NCI-H524 (cell line): ENCODE measurements at regions not wholly inside any gene's neighbourhood (a gene's known extent, or its start where the extent isn't known, plus 50 kb on each side); places are given as distances from the start of the nearest gene placed in this dataset.
"Not testable (repeated sequence)": the region's sequence is repeated elsewhere in the genome, so short reads cannot be mapped to it uniquely, and the experiment has no call there.

Source experiments
- DNase-seq, 2 experiments: peaks; one replicate each; lab custom pipeline; 2025; lab: John Stamatoyannopoulos, UW

DNA sequence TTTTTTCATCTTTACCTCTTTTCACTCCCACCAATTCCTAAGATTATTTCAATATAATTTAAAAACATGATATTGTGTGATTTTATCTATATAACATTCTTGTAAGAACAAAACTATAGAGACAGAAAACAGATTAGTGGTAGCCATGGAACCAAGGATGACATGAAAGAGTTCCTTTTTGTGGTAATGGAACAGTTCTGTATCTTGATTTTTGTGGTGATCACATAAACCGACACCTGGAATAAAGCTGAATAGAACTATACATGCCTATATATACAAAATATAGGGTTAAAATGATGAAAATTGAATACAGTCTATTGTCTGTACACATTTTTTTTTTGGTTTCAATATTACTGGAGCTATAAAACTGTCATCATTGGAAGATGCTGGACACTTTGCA is 945.4 kb downstream of the SI start:
- no peak for DNase-seq

DNA sequence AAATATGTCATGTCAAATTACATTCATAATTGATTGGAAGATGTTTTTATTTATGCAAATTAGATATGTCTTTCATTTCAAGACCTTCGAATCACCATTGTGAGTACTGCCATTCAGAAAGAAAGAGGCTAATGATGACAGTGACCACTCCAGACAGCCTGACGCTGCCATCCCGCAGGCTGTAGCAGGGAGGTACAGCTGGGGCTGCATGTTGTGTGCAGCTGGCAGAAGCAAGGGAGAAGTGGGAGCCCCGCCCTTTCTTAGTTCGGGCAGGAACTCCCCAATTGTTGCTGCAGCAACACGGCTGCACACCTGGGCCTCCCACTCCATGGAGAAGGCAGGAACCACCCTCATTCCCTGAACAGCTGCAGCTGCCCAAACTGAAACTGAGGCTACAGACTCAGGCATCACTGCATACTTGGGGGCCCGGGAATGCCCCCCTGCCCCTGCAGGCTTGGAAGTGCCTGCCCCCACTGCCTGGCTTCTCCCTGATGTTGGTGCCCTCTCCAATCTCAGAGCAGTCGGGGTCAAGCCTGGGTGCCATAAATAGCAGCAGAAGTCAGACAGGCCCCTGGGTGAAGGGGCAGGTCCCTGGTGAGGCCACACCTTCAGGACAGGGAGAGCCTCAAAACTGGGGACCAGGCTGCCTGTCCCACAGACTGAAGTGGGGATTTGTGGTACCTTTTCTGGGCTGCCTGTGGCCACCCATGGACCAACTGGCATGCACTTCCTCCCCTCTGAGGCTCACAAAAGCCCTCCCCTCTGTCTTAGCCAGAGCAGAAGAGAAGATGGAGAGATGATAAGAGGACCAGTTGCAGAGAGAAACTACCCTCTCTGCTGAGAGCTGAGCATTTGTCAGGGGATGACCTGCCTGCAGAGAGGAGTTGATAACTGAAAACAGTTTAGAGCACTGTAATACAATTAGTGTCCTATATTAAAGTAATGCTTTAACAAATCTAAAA is 964.6 kb downstream of the SI start:
- DNase-seq: no peak

DNA sequence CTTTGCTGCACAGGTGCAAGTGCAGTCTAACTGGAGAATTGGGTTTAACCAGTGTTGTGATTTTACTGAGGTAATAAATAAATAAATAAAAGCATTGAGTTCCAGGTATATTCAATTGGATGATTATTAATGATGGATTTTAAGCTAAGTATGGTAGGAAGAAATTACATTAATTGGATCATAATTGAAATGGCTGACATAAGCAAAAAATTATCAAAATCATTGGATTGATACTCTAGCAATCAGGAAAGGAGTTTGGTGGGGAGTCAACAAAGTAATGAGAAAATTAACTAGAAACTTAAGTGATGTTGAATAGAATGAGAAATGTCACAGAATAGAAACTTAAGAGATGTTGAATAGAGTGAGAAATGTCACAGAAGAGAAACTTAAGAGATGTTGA is 981.9 kb downstream of the SI start:
- DNase-seq: no peak

DNA sequence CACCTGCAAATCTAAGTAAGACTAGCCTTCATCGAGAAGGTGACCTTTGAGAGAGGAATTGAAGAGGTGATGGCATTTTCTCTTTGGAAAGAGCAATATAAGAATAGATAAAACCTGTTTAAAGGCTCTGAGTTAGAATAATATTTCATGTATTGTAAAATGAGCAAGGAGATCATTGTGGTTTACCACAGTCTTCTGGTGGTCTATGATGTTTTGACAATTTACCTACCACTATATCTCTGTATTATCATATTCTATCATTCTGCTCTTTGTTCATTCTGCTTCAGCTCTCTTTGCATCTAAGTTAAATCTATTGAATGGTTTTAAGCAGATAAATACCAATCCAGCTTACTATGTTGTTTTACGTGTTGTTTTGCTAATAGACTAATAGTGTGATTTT is 982.3 kb downstream of the SI start:
- DNase-seq: no peak

GRCh38 chr3:164095279-164095678 is 983.0 kb downstream of the SI start:
- peak in 1 of 2 experiments; percentile 28 for DNase-seq

DNA sequence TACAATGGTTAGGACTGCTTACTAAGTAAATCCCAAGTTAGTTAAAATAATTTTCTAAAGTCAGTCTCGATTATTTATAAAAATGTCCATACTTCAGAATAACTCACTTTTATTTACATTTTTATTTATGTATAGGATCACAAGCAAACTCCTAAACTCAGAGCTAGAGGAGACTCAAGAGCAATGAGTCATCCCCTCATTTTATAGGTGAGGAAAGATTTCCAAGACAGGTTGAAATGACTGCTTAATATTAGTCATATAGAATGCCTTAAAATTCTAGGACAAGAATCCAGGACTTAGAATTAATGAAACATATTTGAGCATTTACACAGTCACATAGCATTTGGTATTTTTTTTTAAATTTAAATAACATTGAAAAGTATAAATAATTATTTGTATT is 983.8 kb downstream of the SI start:
- DNase-seq: no peak

GRCh38 chr3:164080208-164080607 is 998.1 kb downstream of the SI start:
- no peak for DNase-seq

DNA sequence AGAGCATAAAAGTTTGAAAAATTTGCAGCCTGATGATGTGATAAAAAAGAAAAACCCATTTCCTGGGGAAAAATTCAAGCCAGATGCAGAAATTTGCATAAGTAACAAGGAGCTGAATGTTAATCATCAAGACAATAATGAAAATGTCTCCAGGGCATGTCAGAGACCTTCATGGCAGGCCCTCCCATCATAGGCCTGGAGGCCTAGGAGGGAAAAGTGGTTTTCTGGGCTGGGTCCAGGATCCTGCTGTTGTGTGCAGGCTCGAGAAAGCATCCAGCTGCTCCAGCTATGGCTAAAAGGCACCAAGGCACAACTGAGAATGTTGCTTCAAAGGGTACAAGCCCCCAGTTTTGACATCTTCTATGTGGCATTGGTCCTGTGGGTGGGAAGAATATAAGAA is 1014.0 kb downstream of the SI start:
- no peak for DNase-seq

DNA sequence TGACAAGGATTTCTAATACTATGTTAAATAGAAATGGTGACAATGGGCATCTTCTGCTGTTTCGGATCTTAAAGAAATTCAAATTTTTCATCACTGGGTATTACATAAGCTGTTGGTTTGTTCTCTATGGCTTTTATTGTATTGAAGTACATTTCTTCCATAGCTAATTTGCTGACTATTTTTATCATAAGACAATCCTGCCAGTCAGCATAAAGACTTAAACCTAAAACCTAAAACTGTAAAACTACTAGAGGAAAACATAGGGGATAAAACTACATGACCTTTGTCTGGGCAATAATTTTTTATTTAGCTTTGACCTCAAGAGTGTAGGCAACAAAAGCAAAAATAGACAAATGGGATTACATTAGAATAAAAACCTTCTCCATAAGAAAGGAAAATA is 1017.4 kb downstream of the SI start:
- no peak for DNase-seq

GRCh38 chr3:164049847-164050246 is 1028.4 kb downstream of the SI start:
- no peak for DNase-seq

DNA sequence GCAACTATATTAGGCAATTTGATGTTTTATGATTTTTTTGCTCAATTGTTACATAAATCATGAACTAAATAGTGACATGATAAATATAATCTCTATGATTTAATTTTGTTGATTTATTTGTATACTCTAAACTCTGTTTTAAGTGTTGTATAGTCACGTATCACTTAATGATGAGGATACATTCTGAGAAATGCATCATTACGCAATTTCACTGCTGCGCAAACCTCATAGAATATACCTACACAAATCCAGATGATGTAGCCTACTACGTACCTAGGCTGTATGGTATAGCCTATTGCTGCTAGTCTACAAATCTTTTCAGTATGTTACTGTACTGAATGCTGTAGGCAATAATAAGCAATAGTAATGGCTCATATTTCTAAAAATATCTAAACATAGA is 1029.8 kb downstream of the SI start:
- no peak for DNase-seq

DNA sequence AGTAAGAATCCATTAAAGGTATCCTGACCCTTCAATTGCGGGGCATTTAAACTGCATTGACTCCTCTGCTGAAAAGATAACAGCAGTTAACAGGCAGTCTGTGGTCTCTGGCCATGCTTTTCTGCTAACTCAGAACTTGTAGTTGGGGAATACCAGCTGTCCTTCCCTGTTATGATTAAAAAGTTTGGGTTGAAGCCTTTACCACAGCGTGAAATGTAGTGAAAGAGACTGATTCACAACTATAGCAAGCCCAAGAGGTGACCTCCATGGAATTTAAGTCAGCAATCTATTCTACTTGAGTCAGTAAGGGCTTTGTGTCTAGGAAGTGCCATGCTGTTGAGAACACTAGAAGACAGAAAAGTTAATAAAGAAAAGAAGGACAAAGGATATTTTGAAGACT is 1037.3 kb downstream of the SI start:
- no peak for DNase-seq

GRCh38 chr3:164030194-164030593 is 1048.1 kb downstream of the SI start:
- no peak for DNase-seq

- no peak for DNase-seq
These were observed 1053.5 kb downstream of the SI start for GRCh38 chr3:164024786-164025185.

- no peak for DNase-seq
These were observed 1054.8 kb downstream of the SI start for GRCh38 chr3:164023480-164023879.

- no peak for DNase-seq
These were observed 1059.8 kb downstream of the SI start for GRCh38 chr3:164018500-164018899.

DNA sequence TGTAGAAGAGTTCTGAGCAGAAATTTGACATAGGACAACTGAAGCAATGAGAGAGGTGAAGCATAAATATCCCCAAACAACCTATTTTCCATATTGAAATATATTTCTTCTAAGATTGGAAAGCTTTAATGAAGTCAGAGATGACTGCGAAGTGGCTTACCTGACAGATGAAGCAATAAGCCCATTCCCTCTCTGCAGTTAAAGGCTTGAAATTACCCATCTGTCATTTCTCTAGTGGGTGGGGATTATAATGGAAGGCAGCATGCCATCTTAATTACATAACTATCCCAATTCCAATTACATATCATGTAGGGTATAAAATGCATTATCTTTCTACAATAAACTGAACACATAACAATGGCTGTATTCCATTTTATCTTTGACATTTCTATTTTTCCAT is 1070.5 kb downstream of the SI start:
- DNase-seq: peak; percentile 71 to 90

GRCh38 chr3:164004205-164004604 is 1074.1 kb downstream of the SI start:
- no peak for DNase-seq

- not testable (repeated sequence) for DNase-seq
These were observed 1075.3 kb downstream of the SI start for GRCh38 chr3:164003016-164003415.

DNA sequence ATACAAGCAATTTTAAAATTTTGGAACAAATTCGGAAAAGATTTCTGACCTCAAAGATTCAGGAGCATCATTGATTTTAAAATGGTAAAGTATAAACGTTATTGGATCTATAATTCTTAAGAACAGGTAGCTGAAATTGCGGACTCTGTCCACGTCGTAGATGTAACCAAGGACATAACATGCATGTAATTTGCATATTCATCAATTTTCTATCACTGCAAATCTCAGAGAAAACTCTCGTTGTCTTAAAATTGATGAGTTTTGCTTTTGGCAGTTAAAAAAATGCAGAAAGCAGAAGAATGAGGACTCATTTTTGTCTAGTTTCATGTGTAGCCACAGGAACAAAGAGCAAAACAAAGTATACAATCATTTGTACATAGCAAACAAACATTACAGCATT is 1094.4 kb downstream of the SI start:
- no peak for DNase-seq

DNA sequence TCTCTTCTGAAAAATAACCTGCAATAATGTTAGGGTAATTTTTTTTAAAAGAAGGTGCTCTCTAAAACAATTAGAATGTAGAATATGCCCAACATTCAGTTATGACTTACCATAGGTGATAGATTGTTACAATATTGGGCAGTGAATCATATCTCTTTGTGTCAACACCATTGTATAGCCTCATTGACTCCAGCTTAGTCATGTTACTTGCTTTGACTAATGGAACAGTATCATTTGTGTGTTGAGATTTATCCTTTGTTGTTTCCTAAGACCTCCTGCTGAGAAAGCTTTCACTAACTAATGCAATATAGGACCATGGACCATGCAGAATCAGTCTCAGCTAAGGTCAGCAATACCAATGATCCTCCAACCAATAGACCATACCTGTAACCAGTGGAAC is 1106.4 kb downstream of the SI start:
- no peak for DNase-seq

DNA sequence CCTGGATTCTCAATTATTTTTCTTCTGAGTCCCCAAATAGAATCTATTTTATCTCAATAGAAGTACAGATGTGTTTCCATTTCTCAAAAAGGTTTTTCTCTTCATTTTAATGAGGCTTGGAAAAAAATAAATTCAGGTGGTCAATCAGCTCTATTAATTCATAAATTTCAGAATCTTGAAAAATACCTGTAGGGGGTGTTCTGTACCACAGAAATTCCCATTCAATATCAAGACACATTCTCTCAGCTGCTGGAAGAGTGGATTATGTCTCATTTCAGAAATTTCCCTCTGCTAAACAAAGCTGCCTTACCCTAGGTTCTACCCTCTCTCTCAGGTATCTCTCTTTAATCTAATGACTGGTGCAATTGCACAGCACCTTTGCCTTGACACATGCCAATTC is 1121.2 kb downstream of the SI start:
- DNase-seq: peak in 1 of 2 experiments; percentile 39

GRCh38 chr3:163953526-163953925 is 1124.8 kb downstream of the SI start:
- DNase-seq: peak in 1 of 2 experiments; percentile 16

DNA sequence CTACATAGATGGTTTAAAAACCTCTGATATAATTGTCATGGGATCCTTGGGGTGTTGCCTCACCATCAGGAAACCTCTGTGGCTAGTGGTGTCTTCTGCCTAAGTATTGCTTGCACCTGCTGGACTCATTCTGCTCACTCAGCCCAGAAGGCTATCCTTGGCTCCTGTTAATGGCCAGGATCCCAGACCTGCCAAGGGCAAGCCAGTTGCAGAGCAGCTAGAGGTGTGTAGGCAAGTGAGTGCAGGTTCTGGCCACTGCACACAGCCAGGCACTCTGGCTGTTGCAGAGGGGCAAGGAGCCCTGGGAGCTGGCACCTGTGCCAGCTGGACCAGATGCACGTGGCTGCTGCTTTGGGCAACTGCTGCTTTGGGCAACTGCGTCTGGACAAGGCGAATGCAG is 1125.8 kb downstream of the SI start:
- DNase-seq: no peak
